Kidney (tissue), 13 donors: ENCODE measurements at regions not wholly inside any gene's neighbourhood (a gene's known extent, or its start where the extent isn't known, plus 50 kb on each side); places are given as distances from the start of the nearest gene placed in this dataset.

Experiments
- DNase-seq, 5 donors: peaks; one replicate each; pipeline ENCODE4 v3.0.0-alpha.2; 2013 to 2020
- FAIRE-seq: peaks from 2 replicates; lab custom pipeline; 2012; peaks lifted over from hg19 to GRCh38; lab: Jason Lieb, UNC
- H3K27ac ChIP-seq, 2 donors: one replicate each; pipeline ENCODE4 v1.7.0; 2013; ENCODE audit warnings: low read depth in 2 of 2, low read length in 2 of 2, inconsistent platforms in 1 of 2
- H3K27me3 ChIP-seq: one replicate; pipeline ENCODE4 v1.7.1; 2013; ENCODE audit warnings: low read length, inconsistent platforms; ENCODE audit not compliant: control insufficient read depth, insufficient read depth
- H3K36me3 ChIP-seq, 3 donors: one replicate each; pipeline versions ENCODE4 v1.7.0 to v1.7.1; 2013; ENCODE audit warnings: low read length in 3 of 3, control low read depth in 1 of 3, inconsistent platforms in 1 of 3; ENCODE audit not compliant: insufficient read depth in 3 of 3, control insufficient read depth in 2 of 3
- H3K4me1 ChIP-seq, 3 donors: one replicate each; pipeline versions ENCODE4 v1.7.0 to v1.7.1; 2013; ENCODE audit warnings: low read length in 3 of 3, inconsistent platforms in 1 of 3, low read depth in 1 of 3; ENCODE audit not compliant: control insufficient read depth in 2 of 3, insufficient read depth in 2 of 3
- H3K4me3 ChIP-seq, 3 donors: one replicate each; pipeline versions ENCODE4 v1.7.0 to v1.8.1; 2013; ENCODE audit warnings: low read length in 3 of 3, control low read depth in 1 of 3, inconsistent platforms in 1 of 3
- H3K9ac ChIP-seq, 3 donors: one replicate each; pipeline versions ENCODE4 v1.7.0 to v1.7.1; 2013; ENCODE audit warnings: low read length in 3 of 3, control low read depth in 1 of 3, inconsistent platforms in 1 of 3
- H3K9me3 ChIP-seq, 3 donors: one replicate each; pipeline versions ENCODE4 v1.7.0 to v1.7.1; 2013; ENCODE audit warnings: low read length in 3 of 3, control low read depth in 1 of 3, inconsistent platforms in 1 of 3; ENCODE audit not compliant: control insufficient read depth in 2 of 3, insufficient read depth in 1 of 3
- CTCF ChIP-seq: IDR thresholded peaks from 3 replicates; pipeline ENCODE4 v1.5.1; 2012; ENCODE audit warnings: mild to moderate bottlenecking, moderate library complexity, borderline replicate concordance; ENCODE audit not compliant: insufficient read depth; ENCODE audit errors: extremely low read depth
- intact Hi-C: fragments of 100-400 bp; cut with DNase I; formaldehyde crosslinking; loops from one replicate; pipeline ENCODE4 v1.11.1; 2022
- donor health status: control.
- donor health status: control.
- donor health status: control.
- donor health status: control.
- donor health status: control.
- donor health status: DM: yes; HTN: yes; CAD: no.
- donor health status: Normal renal cell carcinoma (clear cell type).

DNA sequence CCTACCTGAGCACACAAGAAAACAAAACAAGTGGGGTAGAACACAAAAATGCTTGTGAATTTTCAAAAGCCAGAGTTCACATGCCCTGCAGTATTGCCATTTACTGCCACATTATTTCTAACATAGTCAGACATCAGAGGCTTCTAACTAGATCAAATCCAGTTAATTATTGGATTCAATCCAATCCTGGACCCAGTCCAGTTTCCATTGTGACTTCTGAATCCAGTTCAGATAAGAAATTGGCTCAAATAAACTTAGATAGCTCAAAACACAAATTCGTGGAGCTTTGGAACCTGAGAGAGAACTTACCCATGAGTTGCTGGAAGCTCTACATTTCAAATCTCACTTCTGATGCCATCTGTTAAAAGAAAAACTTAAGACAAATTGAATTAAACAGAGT is 85.2 kb upstream of the ANKEF1 start:
- H3K4me1 ChIP-seq = no peaks in the 10 kb centered on the region
- FAIRE-seq (no peak), DNase-seq (no peak)
- intact Hi-C loops = no loop called here
- H3K36me3 ChIP-seq = no peaks in the 10 kb centered on the region
- H3K9me3 ChIP-seq = no peaks in the 10 kb centered on the region
- no peaks in the 10 kb centered on the region for H3K27me3 ChIP-seq
- no peak overlapping the region for H3K27ac ChIP-seq
- TF ChIP-seq CTCF = no peak
- no peak overlapping the region for H3K4me3 ChIP-seq
- no peak overlapping the region for H3K9ac ChIP-seq

DNA sequence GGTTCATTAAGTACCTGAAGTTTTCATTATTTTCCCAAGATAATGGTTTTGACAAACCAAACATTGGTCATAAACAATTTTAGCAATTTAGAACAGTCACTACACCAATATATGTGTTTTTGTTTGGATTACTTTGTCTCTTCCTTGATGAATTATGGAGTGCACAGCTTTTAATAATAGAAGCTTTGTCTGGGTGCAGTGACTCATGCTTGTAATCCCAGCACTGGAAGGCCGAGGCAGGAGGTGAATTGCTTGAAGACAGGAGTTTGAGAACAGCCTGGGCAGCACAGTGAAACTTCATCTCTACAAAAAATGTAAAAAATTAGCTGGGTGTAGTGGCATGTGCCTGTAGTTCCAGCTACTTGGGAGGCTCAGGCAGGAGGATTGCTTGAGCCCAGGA is 89.4 kb upstream of the ANKEF1 start:
- FAIRE-seq (no peak), DNase-seq (no peak)
- Histone ChIP-seq H3K4me1 (no peaks in the 10 kb centered on the region), H3K9me3 (peaks cover 0 to under 1% (median 0%) of the 10 kb centered on the region in 3 donors), H3K9ac (no peak overlapping the region), H3K36me3 (no peaks in the 10 kb centered on the region), H3K27ac (no peak overlapping the region), H3K4me3 (no peak overlapping the region), H3K27me3 (no peaks in the 10 kb centered on the region)
- TF ChIP-seq CTCF = no peak
- intact Hi-C loops = no loop called here

DNA sequence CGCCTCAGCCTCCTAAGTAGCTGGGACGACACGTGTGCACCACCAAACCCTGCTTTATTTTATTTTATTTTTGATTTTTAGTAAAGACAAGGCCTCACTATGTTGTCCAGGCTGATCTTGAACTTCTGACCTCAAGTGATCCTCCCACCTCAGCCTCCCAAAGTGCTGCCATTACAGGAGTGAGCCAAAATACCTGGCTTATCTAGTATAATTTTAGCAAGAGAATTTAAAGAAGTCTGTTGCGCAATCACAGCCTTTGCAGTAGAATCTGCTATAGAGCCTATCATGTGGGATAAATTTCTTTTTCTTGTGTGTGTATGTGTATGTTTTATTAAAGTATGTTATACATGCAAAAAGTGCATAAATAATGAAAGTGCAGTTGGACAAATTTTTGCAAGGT is 92.1 kb upstream of the ANKEF1 start:
- DNase-seq = no peak
- H3K4me3 ChIP-seq = no peak overlapping the region
- peaks cover 0 to 5% (median 0%) of the 10 kb centered on the region in 3 donors for H3K9me3 ChIP-seq
- H3K27me3 ChIP-seq = no peaks in the 10 kb centered on the region
- H3K36me3 ChIP-seq = no peaks in the 10 kb centered on the region
- intact Hi-C loops = no loop called here
- H3K4me1 ChIP-seq = no peaks in the 10 kb centered on the region
- no peak overlapping the region for H3K27ac ChIP-seq
- no peak for TF ChIP-seq CTCF
- no peak overlapping the region for H3K9ac ChIP-seq
- FAIRE-seq = no peak

GRCh38 chr20:9940329-9940728 is 94.5 kb upstream of the ANKEF1 start:
- Histone ChIP-seq H3K9ac (no peak overlapping the region), H3K4me3 (no peak overlapping the region), H3K27ac (no peak overlapping the region), H3K9me3 (peaks cover 0 to 5% (median 0%) of the 10 kb centered on the region in 3 donors), H3K4me1 (no peaks in the 10 kb centered on the region), H3K36me3 (no peaks in the 10 kb centered on the region), H3K27me3 (no peaks in the 10 kb centered on the region)
- intact Hi-C loops = no loop called here
- TF ChIP-seq CTCF = no peak
- DNase-seq (no peak), FAIRE-seq (no peak)
